Activated CD8-positive, alpha-beta T cell treated with anti-CD3 and anti-CD28 coated beads for 36 hours (primary cell): ENCODE measurements at regions not wholly inside any gene's neighbourhood (a gene's known extent, or its start where the extent isn't known, plus 50 kb on each side); places are given as distances from the start of the nearest gene placed in this dataset.

Experiments
- ATAC-seq: fragments of 200-7000 bp; cut with Tn5 transposase; one replicate; pipeline ENCODE4 v1.10.0; 2021; ENCODE audit warnings: mild to moderate bottlenecking, moderate library complexity
- CTCF ChIA-PET: fragments of 350-600 bp; sonication (Branson Sonifier 250); formaldehyde crosslinking; loops from one replicate; lab custom pipeline; 2021; ENCODE audit warnings: antibody characterized with exemption; lab: Charles Lee
- POLR2A ChIA-PET: fragments of 350-600 bp; sonication (Branson Sonifier 250); formaldehyde crosslinking; loops from one replicate; lab custom pipeline; 2021; ENCODE audit warnings: antibody characterized with exemption; lab: Charles Lee
- DNase-seq: peaks from one replicate; pipeline ENCODE4 v3.0.0-alpha.2; 2020
- H3K27ac Mint-ChIP-seq: one replicate; pipeline ENCODE4 v1.8.0; 2021; ENCODE audit warnings: mild to moderate bottlenecking, mixed read lengths
- H3K27me3 Mint-ChIP-seq: one replicate; pipeline ENCODE4 v1.8.0; 2021; ENCODE audit warnings: mixed read lengths
- H3K36me3 Mint-ChIP-seq: one replicate; pipeline ENCODE4 v1.8.0; 2021; ENCODE audit warnings: low read depth, mixed read lengths
- H3K4me1 Mint-ChIP-seq: one replicate; pipeline ENCODE4 v1.8.0; 2021; ENCODE audit warnings: low read depth, mixed read lengths
- H3K4me3 Mint-ChIP-seq: one replicate; pipeline ENCODE4 v1.8.0; 2021; ENCODE audit warnings: mild to moderate bottlenecking, moderate library complexity, mixed read lengths
- H3K9me3 Mint-ChIP-seq: one replicate; pipeline ENCODE4 v1.8.0; 2021; ENCODE audit warnings: mixed read lengths
- intact Hi-C: fragments of 100-400 bp; cut with micrococcal nuclease; formaldehyde crosslinking; loops from one replicate; pipeline ENCODE4 v1.10.0; 2022
- TF ChIP-seq, protein P1 (sequence below): fragments of 200-600 bp; IDR thresholded peaks from one replicate; pipeline ENCODE4 v1.8.0; 2022; ENCODE audit warnings: antibody characterized with exemption, mild to moderate bottlenecking

DNA sequence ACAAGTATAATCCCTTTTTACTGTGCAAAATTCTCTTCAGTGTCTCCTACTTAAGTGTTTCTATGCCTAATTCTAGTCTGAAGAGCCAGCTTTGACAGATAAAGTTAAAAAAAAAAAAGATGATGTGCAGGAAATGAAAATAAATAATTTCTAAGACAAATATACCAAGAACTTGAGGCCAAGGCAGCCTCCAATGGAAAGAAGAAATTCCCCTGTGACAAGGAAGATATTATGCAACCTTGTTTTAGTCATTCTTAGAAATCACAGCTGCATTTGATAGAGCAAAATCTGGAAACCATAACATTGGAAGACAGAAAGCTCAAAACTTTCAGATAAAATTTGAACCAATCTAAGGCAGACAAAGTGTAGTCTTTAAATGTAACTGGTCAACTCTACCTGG, 375.9 kb upstream of the TLE4 start:
- H3K27me3 Mint-ChIP-seq, result peaks cover 3% of the 10 kb centered on the region
- intact Hi-C loops, result no loop called here
- ATAC-seq (no peak), DNase-seq (no peak)
- TF ChIP-seq, protein P1, sequence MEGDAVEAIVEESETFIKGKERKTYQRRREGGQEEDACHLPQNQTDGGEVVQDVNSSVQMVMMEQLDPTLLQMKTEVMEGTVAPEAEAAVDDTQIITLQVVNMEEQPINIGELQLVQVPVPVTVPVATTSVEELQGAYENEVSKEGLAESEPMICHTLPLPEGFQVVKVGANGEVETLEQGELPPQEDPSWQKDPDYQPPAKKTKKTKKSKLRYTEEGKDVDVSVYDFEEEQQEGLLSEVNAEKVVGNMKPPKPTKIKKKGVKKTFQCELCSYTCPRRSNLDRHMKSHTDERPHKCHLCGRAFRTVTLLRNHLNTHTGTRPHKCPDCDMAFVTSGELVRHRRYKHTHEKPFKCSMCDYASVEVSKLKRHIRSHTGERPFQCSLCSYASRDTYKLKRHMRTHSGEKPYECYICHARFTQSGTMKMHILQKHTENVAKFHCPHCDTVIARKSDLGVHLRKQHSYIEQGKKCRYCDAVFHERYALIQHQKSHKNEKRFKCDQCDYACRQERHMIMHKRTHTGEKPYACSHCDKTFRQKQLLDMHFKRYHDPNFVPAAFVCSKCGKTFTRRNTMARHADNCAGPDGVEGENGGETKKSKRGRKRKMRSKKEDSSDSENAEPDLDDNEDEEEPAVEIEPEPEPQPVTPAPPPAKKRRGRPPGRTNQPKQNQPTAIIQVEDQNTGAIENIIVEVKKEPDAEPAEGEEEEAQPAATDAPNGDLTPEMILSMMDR, result no peak
- no peaks in the 10 kb centered on the region for H3K4me1 Mint-ChIP-seq
- no peak overlapping the region for H3K27ac Mint-ChIP-seq
- no peaks in the 10 kb centered on the region for H3K9me3 Mint-ChIP-seq
- ChIA-PET CTCF (no interaction called here), POLR2A (no interaction called here)
- no peak overlapping the region for H3K4me3 Mint-ChIP-seq
- H3K36me3 Mint-ChIP-seq, result no peaks in the 10 kb centered on the region

DNA sequence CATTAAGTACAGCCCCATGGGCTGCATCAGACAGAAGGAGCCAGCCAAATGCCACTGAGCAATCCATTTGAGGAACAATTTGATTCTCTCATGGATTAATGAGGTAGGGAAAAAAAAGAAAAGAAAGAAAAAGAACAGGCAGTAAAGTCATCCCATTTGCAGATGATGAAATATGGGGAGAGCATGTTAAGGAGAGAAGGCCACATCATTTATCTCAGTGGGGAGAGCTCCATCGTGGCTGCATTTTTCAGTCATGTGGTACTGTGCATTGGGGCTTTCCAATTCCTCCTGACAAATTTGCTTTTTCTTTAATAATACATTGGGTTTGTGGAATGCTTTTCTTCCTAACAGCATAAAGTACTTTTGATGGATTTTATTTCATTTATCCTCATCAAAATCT, 375.2 kb upstream of the TLE4 start:
- Mint-ChIP-seq H3K4me3 (no peak overlapping the region), H3K27ac (no peak overlapping the region), H3K36me3 (no peaks in the 10 kb centered on the region), H3K27me3 (peaks cover 3% of the 10 kb centered on the region), H3K9me3 (no peaks in the 10 kb centered on the region), H3K4me1 (no peaks in the 10 kb centered on the region)
- TF ChIP-seq, protein P1, result no peak
- DNase-seq (no peak), ATAC-seq (no peak)
- POLR2A ChIA-PET, result no interaction called here
- CTCF ChIA-PET, result no interaction called here
- intact Hi-C loops, result no loop called here

DNA sequence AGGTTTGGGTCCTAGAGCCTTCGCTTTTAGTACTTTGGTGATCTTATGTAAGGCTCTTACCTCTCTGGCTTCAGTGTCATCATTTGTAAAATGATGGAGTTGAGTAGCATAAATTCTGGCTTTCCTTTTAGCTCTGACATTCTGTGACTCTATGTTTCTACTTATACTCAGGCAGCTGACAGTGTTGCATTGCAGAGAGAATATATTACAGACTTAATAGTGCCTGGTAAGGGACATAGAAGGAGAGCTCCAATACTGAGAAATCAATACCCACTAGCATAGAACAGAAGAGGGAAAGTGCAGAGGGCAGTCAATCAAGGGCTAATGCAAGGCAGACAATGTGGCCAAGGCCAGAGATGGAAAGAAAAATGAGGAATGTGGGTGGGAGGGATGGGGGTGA, 371.4 kb upstream of the TLE4 start:
- no peak for ATAC-seq
- no peaks in the 10 kb centered on the region for H3K36me3 Mint-ChIP-seq
- no peaks in the 10 kb centered on the region for H3K4me1 Mint-ChIP-seq
- peaks cover 2% of the 10 kb centered on the region for H3K27me3 Mint-ChIP-seq
- H3K9me3 Mint-ChIP-seq, result no peaks in the 10 kb centered on the region
- intact Hi-C loops, result no loop called here
- ChIA-PET CTCF (interaction anchor here (1.4 kb wide), 1 partner anchor 10 kb away, joined by 4 read pairs; no protein-coding TSS in a partner anchor), POLR2A (interaction anchor here (0.7 kb wide), 1 partner anchor 11 kb away, joined by 3 read pairs; no protein-coding TSS in a partner anchor)
- no peak for DNase-seq
- TF ChIP-seq, protein P1, result no peak
- H3K4me3 Mint-ChIP-seq, result no peak overlapping the region
- H3K27ac Mint-ChIP-seq, result no peak overlapping the region

DNA sequence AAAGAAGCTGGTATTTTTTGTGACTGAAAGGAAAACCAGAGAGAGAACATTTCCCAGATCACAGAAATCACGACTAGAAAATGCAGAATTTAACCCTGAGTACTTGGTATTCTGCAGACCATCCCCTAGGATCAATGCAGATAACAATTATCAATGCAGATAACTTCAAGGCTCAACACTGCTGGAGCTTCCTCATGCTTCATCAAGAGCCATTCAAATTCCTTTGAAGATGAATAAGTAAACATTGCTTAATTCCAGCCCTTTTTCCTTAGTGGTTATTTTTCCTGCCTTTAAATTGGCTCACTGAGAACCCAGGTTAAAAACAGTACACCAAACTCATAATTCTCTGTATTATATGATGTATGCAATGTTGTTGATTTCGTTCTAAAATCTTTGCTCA, 370.1 kb upstream of the TLE4 start:
- CTCF ChIA-PET, result no interaction called here
- DNase-seq (no peak), ATAC-seq (no peak)
- POLR2A ChIA-PET, result no interaction called here
- H3K9me3 Mint-ChIP-seq, result no peaks in the 10 kb centered on the region
- no peak overlapping the region for H3K4me3 Mint-ChIP-seq
- intact Hi-C loops, result no loop called here
- TF ChIP-seq, protein P1, result no peak
- H3K36me3 Mint-ChIP-seq, result no peaks in the 10 kb centered on the region
- no peak overlapping the region for H3K27ac Mint-ChIP-seq
- H3K4me1 Mint-ChIP-seq, result no peaks in the 10 kb centered on the region
- peaks cover 4% of the 10 kb centered on the region for H3K27me3 Mint-ChIP-seq

DNA sequence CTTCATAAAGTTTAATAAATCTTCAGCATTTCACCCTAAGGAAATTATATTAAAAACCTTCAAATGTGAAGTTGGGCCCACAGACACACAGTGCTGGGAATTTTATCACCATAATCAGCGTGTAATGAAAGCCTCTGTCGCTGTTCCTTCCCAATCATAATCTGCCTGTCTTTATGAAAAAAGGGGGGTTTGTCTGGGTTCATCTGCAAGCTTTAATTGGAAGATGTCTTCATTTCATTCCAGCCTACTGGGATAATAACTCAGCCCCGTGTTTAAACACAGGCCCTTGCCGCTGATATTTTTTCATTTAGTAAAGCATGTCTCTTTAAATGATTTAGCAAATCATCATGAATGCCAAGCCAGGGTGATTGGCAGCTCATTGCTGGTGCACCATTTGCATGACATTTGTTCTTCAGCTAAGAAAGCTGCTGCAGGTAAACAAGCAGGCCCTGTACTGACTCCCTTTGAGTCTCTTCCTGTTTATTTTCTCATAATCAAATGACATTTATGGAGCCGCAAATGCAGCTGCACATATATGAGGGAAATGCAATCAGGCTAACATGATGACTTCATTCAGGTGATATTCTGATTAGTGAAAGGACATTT, 362.9 kb upstream of the TLE4 start:
- Mint-ChIP-seq H3K27ac (no peak overlapping the region), H3K4me3 (no peak overlapping the region), H3K9me3 (no peaks in the 10 kb centered on the region), H3K36me3 (no peaks in the 10 kb centered on the region), H3K27me3 (peaks cover 4% of the 10 kb centered on the region), H3K4me1 (no peaks in the 10 kb centered on the region)
- intact Hi-C loops, result no loop called here
- ChIA-PET POLR2A (no interaction called here), CTCF (no interaction called here)
- no peak for DNase-seq
- TF ChIP-seq, protein P1, result no peak
- no peak for ATAC-seq
